ENCODE measurements at regions not wholly inside any gene's neighbourhood (a gene's known extent, or its start where the extent isn't known, plus 50 kb on each side); places are given as distances from the start of the nearest gene placed in this dataset.
"Not testable (repeated sequence)": the region's sequence is repeated elsewhere in the genome, so short reads cannot be mapped to it uniquely, and the experiment has no call there.

- no peak for DNase-seq (ENCODE audit: low read depth in 2 of 2)
Measured at GRCh38 chrX:128961290-128961689, 562.0 kb downstream of the SMARCA1 start.

DNA sequence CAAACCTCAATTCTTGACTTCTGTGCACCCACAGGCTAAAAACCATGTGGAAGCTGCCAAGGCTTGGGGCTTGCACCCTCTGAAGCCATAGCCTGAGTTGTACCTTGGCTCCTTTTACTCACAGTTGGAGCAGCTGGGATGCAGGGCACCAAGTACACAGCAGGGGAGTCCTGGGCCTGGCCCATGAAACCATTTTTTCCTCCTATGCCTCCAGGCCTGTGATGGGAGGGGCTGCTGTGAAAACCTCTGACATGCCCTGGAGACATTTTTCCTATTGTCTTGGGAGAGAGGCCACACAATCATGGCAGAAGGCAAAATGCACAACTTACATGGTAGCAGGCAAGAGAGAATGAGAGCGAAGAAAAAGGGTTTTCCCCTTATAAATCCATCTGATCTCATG lies 568.6 kb downstream of the SMARCA1 start:
- not testable (repeated sequence) for DNase-seq (ENCODE audit: low read depth in 2 of 2)

- DNase-seq (ENCODE audit: low read depth in 2 of 2): no peak
Measured at GRCh38 chrX:128931071-128931470, 592.2 kb downstream of the SMARCA1 start.

- no peak for DNase-seq (ENCODE audit: low read depth in 2 of 2)
Measured at GRCh38 chrX:128929271-128930057, 593.8 kb downstream of the SMARCA1 start.

DNA sequence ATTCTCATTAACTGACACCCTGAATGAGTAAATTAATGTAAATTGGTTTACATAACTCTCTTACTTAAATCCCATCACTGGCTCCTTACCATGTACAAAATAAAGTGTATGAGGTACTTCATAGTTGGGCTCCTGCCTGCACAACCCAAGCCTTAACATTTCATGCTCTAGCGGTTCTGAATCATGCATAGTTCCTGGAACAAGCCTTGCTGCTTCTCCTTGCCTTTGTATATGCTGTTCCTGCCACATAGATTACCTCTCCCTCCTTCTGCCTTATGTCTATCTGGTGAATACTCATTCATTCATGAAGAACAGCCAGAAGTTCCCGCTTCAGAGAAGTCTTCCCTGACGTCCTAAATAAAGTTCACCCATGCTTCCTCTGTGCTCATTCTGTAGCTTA lies 594.7 kb downstream of the SMARCA1 start:
- no peak for DNase-seq (ENCODE audit: low read depth in 2 of 2)

DNA sequence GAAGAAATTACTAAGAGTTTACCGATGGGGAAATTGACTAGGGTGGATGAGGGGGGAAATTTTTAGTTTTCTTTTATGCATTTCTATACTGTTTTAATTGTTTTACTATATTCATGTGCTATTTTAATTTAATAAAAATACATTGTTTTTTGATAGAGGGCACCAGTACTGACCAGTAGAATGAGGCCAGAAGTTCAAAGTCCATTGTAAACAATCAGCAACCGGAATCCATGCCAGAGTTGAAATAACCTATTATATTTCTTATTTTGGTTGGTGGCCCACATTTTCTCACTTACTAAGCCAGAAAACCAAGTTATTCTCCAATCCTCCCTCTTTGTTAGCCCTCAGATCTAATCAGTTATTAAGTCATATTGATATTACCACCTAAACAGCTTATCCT lies 595.9 kb downstream of the SMARCA1 start:
- DNase-seq (ENCODE audit: low read depth in 2 of 2): no peak

GRCh38 chrX:128906753-128907152 lies 616.5 kb downstream of the SMARCA1 start:
- DNase-seq (ENCODE audit: low read depth in 2 of 2): no peak

GRCh38 chrX:128901018-128901417 lies 622.3 kb downstream of the SMARCA1 start:
- DNase-seq (ENCODE audit: low read depth in 2 of 2): no peak

GRCh38 chrX:128897621-128898020 lies 625.7 kb downstream of the SMARCA1 start:
- DNase-seq (ENCODE audit: low read depth in 2 of 2): no peak

GRCh38 chrX:128891554-128891953 lies 631.7 kb downstream of the SMARCA1 start:
- DNase-seq (ENCODE audit: low read depth in 2 of 2): no peak

DNA sequence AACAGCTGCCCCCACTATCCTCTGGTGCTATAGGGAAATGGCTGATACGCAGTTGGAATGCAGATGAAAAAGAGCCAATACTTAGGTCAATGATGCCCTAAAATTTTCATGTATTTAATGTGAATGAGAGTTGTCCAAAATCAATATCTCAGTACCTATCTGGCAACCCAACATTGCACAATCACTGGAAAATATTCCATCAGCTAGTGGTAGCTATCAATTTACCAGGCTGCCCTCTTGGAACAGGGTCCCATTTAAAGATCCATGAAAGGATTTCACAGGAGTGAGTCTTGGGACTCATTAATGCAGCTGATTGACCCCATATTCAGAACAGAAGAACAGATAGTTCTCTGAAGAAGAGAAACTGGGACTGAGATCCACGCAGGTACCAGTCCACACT lies 638.9 kb downstream of the SMARCA1 start:
- no peak for DNase-seq (ENCODE audit: low read depth in 2 of 2)

DNA sequence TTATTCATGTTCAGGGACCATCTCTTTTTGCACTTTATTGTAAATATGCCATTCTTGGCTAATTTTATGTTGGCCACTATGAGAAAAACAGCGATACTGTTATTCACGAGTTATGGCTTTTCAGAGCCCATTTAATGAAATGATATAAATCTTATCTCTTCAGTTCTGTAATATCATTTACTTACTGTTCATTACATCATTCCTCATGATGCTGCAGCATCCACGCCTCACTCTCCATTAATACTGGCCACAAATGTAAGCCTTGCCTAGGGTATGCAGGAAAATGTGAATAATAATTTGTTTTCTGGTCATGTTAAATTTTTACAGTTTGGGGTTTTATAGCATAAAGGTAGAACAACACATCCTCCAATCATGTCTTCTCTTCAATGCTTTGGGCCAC lies 639.6 kb downstream of the SMARCA1 start:
- no peak for DNase-seq (ENCODE audit: low read depth in 2 of 2)

DNA sequence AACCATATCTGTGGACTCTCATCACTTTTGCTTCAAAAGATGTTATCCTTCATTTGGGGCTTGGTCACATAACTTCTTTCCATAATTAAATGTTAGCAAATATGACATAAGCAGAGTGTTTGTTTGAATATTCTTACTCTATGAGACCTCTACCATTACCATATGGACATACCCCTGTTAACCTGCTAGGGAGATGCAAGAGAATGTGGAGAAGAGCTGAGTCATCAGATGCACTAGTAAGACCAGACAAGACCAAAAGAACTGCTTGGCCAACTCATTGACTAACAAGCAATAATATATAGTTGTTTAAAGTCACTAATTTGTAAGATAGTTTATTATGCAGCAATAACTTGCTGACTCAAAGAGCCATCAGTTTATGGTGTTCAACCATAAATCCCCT lies 652.9 kb downstream of the SMARCA1 start:
- no peak for DNase-seq (ENCODE audit: low read depth in 2 of 2)

DNA sequence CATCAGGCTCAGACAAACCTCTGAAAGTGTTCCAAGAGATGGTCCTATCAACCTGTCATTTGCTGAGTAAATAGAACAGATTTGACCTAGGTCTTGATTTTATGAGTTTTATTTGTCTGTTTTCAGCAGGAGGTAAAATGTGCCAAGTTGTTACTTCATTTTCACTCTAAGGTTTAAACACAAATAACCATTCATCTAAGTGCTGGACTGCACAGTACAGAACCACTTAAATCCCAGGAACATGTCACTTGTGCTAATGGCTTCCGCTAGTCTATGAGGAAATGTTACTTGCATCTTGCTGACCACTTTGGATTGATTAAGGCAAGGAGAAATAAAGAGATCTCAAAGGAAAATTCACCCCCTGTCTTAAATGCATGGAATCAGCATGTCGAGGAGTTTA lies 660.7 kb downstream of the SMARCA1 start:
- DNase-seq (ENCODE audit: low read depth in 2 of 2): no peak

DNA sequence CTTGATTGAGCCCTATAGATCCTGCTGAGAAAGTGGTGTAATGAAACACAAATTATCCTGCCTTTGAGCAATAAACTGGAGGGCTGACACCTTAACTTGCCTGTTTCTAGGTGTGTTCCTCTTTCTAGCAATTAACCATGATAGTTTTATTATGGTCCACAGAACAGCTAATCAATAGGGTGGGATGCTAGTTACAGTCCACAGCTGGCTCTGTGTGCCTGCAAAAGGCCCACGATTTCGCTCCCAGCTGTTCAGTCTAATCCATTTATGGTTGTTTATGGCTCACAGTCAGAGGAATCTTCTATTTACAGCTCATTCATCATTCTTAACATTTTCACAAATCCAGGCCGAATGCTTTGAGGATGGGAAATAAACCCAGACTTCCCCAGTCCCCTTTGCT lies 674.9 kb downstream of the SMARCA1 start:
- DNase-seq (ENCODE audit: low read depth in 2 of 2): no peak

DNA sequence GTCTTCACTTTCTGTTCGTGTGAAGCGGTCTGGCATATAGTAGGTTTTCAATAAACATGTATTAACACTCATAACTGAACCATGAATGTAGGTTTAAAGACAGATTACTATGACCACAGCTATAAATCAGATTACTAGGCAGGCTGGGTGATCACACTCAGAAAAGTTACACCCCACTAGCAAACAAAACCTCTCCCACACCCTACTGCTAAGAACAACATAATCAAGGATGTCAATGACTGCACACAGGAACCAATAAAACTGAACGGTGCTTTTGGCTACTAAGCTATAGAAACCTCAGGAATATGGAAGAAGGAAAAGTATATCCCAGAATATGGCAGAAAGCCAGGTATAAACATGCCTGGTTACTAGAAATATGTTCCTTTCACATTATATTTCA lies 676.9 kb downstream of the SMARCA1 start:
- no peak for DNase-seq (ENCODE audit: low read depth in 2 of 2)

DNA sequence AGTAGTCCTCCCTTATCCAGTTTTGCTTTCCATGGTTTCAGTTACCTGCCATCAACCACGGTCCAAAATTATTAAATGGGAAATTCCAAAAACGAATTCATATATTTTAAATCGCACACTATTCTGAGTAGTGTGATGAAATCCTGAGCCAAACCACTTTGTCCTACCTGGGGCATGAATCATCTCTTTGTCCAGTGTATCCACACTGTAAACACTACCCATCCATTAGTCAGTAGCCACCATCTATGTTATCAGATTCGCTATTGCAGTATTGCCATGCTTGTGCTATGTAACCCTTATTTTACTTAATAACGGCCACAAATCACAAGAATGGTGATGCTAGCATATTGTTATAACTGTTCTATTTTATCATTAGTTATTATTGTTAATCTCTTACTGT lies 704.6 kb downstream of the SMARCA1 start:
- no peak for DNase-seq (ENCODE audit: low read depth in 2 of 2)

DNA sequence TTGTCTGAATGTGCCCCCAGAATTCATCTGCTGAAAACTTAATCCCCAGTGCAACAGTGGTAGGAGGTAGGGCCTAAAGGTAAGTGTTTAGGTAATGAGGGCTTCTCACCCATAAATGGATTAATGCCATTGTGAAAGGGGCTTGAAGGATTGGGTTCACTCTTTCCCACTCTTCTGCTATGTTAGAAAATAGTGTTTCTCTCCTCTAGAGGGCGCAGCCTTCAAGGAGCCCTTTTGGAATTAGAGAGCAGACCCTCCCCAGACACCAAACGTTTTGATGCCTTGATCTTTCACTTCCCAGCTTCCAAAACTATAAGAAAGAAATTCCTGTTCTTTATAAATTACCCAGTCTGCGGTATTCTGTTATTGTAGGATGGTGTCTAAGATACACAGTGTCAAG lies 706.4 kb downstream of the SMARCA1 start:
- no peak for DNase-seq (ENCODE audit: low read depth in 2 of 2)

- no peak for DNase-seq (ENCODE audit: low read depth in 2 of 2)
Measured at GRCh38 chrX:128807367-128807766, 715.9 kb downstream of the SMARCA1 start.

GRCh38 chrX:128805236-128805635 lies 718.1 kb downstream of the SMARCA1 start:
- DNase-seq (ENCODE audit: low read depth in 2 of 2): no peak

DNA sequence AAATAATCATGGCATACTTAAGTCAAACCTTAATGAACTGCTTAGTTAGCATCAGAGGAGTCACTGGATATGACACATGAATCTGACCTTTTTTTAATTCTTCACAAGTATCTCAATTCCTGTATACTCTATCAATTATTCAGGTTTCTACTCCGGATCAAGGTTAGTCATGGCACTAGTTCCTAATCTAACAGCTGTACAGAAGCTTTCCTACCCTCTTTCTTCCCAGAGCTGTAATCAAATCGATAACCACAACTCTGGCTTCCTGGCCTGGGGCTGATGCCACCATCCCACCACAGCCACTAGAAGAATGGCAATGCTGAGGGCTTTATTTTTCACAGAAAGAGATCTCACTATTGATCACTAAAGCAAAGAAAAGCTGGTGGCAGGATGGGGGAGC lies 718.5 kb downstream of the SMARCA1 start:
- no peak for DNase-seq (ENCODE audit: low read depth in 2 of 2)

- DNase-seq (ENCODE audit: low read depth in 2 of 2): no peak
Measured at GRCh38 chrX:128800138-128800537, 723.2 kb downstream of the SMARCA1 start.

DNA sequence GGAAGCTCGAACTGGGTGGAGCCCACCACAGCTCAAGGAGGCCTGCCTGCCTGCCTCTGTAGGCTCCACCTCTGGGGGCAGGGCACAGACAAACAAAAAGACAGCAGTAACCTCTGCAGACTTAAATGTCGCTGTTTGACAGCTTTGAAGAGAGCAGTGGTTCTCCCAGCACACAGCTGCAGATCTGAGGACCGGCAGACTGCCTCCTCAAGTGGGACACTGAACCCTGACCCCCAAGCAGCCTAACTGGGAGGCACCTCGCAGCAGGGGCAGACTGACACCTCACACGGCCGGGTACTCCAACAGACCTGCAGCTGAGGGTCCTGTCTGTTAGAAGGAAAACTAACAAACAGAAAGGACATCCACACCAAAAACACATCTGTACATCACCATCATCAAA lies 730.9 kb upstream of the ACTRT1 start:
- DNase-seq (ENCODE audit: low read depth in 2 of 2): not testable (repeated sequence)

GRCh38 chrX:128781506-128781905 lies 729.3 kb upstream of the ACTRT1 start:
- no peak for DNase-seq (ENCODE audit: low read depth in 2 of 2)
